HL-60 (cell line): ENCODE measurements at regions not wholly inside any gene's neighbourhood (a gene's known extent, or its start where the extent isn't known, plus 50 kb on each side); places are given as distances from the start of the nearest gene placed in this dataset.
A peak's percentile ranks its signal among the peaks of the same experiment; 100 is the strongest.

ENCODE experiments used
- DNase-seq, 2 experiments: peaks; one replicate each; pipeline ENCODE4 v3.0.0-alpha.2; 2010 to 2020; ENCODE audit warnings: low read depth in 1 of 2, low spot score in 1 of 2
- H3K27ac ChIP-seq: fragments of 250-450 bp; sonication (Bioruptor Pico); replicated peaks from 2 replicates; pipeline ENCODE4 v1.5.1; 2020; ENCODE audit warnings: mild to moderate bottlenecking, moderate library complexity
- H3K27me3 ChIP-seq: fragments of 250-450 bp; sonication (Bioruptor Pico); 2 replicates; pipeline ENCODE4 v1.5.1; 2021; ENCODE audit warnings: mild to moderate bottlenecking, moderate library complexity; ENCODE audit not compliant: insufficient read depth, poor library complexity, severe bottlenecking
- H3K4me3 ChIP-seq: replicated peaks from 2 replicates; pipeline ENCODE4 v1.5.1; 2011; ENCODE audit warnings: mild to moderate bottlenecking, control low read depth, low read length; ENCODE audit not compliant: insufficient read depth
- CTCF ChIP-seq: IDR thresholded peaks from one replicate; pipeline ENCODE4 v1.5.1; 2011; ENCODE audit warnings: low read length, control low read depth, inconsistent platforms; ENCODE audit not compliant: insufficient read depth
- GABPA ChIP-seq: IDR thresholded peaks from 2 replicates; pipeline ENCODE4 v1.6.1; 2012; ENCODE audit warnings: low read depth
- POLR2AphosphoS5 ChIP-seq: IDR thresholded peaks from 2 replicates; pipeline ENCODE4 v1.6.1; 2012; ENCODE audit warnings: low read depth
- REST ChIP-seq: IDR thresholded peaks from 2 replicates; pipeline ENCODE4 v1.6.1; 2012; ENCODE audit warnings: low read depth; ENCODE audit not compliant: insufficient replicate concordance
- SPI1 ChIP-seq: IDR thresholded peaks from 2 replicates; pipeline ENCODE4 v1.6.1; 2012; ENCODE audit warnings: low read depth, mild to moderate bottlenecking, borderline replicate concordance

GRCh38 chr20:53708129-53708968, 114.7 kb upstream of the ZNF217 start:
- TF ChIP-seq CTCF (no peak), SPI1 (peak; percentile 51; the same call in 1 of the 2 replicates), REST (no peak), GABPA (no peak), POLR2AphosphoS5 (no peak)
- Histone ChIP-seq H3K4me3 (no peak overlapping the region), H3K27me3 (no peaks in the 10 kb centered on the region), H3K27ac (peak overlapping the region; percentile 22)
- peak in 1 of 2 experiments; percentile 49 for DNase-seq

GRCh38 chr20:53707371-53708055, 113.9 kb upstream of the ZNF217 start:
- peak in 1 of 2 experiments; percentile 71 for DNase-seq
- Histone ChIP-seq H3K27me3 (no peaks in the 10 kb centered on the region), H3K27ac (peak overlapping the region; percentile 22), H3K4me3 (no peak overlapping the region)
- peak; percentile 43; the same call in 1 of the 2 replicates for TF ChIP-seq SPI1
- no peak for TF ChIP-seq REST
- no peak for TF ChIP-seq POLR2AphosphoS5

GRCh38 chr20:53706466-53707370, 113.1 kb upstream of the ZNF217 start:
- peak in 1 of 2 experiments; percentile 30 for DNase-seq
- Histone ChIP-seq H3K4me3 (no peak overlapping the region), H3K27ac (peak overlapping the region; percentile 7), H3K27me3 (no peaks in the 10 kb centered on the region)
- no peak for TF ChIP-seq POLR2AphosphoS5
- TF ChIP-seq SPI1 = no peak
- no peak for TF ChIP-seq GABPA
- TF ChIP-seq REST = no peak
- no peak for TF ChIP-seq CTCF
